Islet precursor cell (in vitro differentiated cells): ENCODE measurements at regions not wholly inside any gene's neighbourhood (a gene's known extent, or its start where the extent isn't known, plus 50 kb on each side); places are given as distances from the start of the nearest gene placed in this dataset.
A peak's percentile ranks its signal among the peaks of the same experiment; 100 is the strongest.

Source experiments
- DNase-seq: peaks from one replicate; pipeline ENCODE4 v3.0.0-alpha.2; 2018

GRCh38 chr5:5044247-5044840 is 95.8 kb upstream of the ADAMTS16 start:
- DNase-seq = no peak

GRCh38 chr5:5046680-5047502 is 93.2 kb upstream of the ADAMTS16 start:
- no peak for DNase-seq

GRCh38 chr5:5050801-5051200 is 89.3 kb upstream of the ADAMTS16 start:
- DNase-seq = no peak

- DNase-seq = no peak
Observed at GRCh38 chr5:5055712-5056111, 84.4 kb upstream of the ADAMTS16 start.

DNA sequence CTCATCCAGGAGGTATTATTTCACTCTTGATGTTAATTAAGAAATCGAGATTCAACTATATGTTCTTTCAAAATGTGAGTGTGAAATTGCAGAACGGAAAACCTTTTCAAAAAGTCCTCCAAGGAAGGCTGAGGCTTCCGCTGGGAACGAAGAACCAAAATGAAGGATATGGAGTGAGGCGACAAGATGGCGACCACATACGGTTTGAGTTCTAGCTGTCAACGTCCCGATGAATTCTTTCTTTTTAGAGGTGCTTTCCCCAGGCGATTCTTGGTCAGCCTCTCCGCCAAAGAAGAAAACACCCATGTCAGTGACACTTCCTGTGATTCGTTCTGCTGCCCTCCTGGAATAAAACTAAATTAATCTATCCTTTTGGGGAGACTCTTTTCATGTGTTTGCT is 78.3 kb upstream of the ADAMTS16 start:
- DNase-seq = no peak

DNA sequence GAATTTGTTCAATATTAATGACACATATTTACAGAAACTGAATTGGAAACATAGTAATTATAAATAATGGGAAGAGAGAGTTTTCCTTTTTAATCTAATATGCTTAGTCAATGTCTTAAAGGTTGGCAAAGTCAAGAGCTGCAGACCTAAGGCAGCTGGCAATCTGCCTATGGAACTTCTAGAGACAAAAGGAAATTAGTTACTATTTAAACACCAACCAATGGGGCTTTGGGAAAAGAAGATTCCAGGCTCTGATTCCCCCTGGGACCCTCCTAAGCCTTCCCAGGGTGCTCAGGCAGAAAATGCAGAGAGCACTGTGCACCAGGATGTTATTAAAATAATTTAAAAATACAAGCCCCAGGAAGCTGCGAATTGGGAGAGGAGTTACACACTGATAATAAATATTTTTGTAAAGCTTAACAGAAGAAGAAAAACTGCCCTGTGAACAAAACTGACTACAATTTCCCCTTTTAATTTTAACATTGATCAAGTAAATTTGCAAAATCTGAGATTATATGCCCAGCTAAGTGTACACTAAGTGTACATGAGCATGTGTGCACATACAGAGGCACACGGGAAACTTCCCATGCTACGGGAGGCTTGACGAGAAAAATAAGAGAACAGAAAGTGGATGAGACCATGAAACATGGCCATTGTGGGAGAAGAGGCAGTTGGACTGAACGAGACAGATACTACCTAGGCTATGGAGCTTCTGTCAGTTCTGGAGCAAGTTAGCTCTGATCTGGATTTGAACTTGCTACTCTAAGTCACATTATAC is 77.4 kb upstream of the ADAMTS16 start:
- DNase-seq = no peak

DNA sequence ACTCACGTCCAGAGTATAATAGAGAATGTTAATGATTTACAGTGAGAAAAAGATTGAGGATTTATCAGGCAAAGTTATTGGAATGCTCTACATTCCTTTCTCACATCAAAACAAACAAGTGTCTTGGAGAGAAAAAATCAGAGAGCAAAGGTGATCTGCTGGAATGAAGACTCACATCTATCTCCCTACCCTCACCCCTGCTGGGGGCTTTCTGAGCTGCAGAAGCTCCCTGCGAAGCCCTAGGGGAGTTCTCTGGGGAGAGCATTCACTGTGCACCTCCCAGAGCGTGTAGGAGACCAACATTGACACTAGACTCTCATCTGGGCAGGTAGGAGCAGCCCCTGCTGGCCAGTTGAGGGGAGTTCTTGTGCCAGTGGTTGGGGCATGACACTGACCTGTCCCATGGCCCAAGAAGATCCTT is 76.6 kb upstream of the ADAMTS16 start:
- peak; percentile 60 for DNase-seq

GRCh38 chr5:5065472-5065871 is 74.7 kb upstream of the ADAMTS16 start:
- DNase-seq = no peak

- peak; percentile 57 for DNase-seq
Observed at GRCh38 chr5:5066276-5067186, 73.6 kb upstream of the ADAMTS16 start.

DNA sequence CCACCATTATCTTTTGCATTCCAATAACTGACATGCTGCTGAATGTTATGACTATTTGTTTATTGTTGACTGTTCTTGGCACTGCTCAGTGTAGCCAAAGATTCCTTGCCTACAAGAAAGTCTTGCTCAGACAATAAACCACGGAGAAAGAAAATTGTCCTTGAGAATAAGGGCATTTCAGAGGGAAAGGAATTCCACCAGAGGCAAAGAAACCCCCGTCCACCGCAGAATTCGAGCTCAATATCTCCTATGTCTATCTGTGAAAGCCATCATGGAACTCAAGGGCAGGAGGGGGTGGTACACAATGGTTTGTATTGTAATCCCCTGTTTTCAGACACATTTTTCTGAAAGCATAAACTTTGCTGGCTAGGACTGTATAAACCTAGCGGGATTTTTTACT is 70.3 kb upstream of the ADAMTS16 start:
- no peak for DNase-seq

- no peak for DNase-seq
Observed at GRCh38 chr5:5071554-5071953, 68.6 kb upstream of the ADAMTS16 start.

DNA sequence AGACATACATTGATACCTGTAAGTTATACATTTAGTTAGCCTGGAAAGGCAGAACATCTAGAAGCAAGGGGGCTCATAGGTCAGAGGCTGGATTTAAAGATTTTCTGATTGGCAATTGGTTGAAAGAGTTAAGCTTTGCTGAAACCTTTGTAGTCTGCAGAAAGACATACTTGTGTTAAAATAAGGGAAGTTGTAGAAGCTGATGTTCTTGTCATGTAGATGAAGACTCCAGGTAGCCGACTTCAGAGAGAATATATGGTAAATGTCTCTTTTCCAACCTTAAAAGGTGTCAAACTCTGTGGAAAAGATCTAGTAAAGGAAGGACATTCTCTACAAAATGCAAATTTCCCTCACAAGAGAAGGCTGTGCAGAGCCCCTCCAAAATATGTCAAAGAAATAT is 62.9 kb upstream of the ADAMTS16 start:
- no peak for DNase-seq

DNA sequence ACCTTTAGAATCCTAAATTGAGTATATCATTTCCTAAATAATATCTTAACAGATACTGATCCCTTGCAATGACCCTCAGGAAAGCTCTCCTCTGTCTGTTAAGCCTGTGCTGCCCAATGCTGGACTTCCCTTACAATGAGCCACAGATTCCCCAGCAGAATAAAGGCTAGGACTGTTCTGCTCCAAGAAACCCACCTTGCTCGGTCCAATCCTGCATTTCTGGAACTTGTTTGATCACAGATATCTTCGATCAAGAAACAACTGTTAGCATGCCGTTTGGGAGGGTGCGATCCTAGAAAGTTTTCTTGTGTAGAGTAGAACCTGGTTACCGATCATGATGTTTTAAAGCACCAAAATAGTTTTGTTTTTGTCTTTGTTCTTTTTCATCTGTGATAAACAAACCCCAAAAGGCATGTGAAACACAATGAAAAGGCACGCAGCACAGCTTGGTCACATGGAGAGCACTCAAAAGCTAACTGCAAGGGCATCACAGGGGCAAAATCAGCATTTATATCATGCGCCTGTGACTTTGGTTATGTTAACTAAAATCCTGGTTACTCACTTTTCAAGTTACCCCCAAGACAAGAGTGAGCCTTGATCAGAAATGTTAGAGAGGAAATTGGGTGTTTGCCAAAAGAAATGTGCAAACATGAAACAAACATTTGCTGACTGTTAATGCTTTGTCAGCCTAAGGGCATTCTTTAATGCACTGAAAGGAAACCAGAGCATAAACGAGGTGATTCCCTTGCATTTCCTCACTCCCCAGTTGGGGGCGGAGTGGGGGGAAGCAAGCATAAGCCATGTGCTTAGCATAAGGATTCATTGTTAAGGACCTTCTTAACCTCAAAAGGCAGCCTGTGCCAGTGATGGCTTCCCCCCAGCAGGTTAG is 61.9 kb upstream of the ADAMTS16 start:
- DNase-seq = no peak

GRCh38 chr5:5079876-5080275 is 60.3 kb upstream of the ADAMTS16 start:
- DNase-seq = no peak

DNA sequence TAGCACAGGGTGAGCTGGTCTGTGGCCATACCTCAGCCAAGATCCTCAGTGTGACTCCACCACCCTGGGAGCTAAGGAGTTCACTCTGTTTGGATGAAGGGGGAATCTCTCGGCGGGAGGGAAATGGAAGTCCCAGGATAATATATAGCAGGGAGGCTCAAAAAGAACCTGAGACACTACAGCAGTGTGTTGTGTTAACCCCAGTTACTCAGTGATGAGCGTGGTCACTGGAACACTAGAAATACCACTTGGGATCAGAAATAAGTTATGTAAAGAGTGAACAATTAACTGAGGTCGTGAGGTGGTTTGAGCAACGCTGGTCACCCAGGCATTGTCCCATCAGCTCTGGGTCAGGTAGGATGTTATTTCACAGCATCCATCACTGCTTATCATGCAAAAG is 59.3 kb upstream of the ADAMTS16 start:
- DNase-seq = no peak

DNA sequence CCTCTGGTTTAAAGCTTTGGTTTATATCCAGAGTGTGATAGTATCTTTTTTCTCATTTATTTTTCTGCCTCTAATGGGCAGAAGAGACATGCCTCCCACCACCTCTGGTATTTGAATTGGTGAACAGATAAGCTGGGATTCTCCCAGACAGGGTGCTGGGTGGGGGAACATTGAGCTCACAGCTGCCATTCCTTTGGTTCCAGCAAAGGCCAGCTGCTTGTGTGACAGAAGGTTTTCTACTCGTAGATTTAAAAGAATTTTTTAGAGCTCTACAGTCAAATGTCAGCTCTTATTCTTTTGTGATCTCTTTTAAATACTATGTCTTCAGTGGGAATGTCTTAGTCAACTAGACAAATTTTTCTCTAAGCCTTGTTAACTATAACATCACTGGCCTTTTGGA is 54.7 kb upstream of the ADAMTS16 start:
- no peak for DNase-seq

DNA sequence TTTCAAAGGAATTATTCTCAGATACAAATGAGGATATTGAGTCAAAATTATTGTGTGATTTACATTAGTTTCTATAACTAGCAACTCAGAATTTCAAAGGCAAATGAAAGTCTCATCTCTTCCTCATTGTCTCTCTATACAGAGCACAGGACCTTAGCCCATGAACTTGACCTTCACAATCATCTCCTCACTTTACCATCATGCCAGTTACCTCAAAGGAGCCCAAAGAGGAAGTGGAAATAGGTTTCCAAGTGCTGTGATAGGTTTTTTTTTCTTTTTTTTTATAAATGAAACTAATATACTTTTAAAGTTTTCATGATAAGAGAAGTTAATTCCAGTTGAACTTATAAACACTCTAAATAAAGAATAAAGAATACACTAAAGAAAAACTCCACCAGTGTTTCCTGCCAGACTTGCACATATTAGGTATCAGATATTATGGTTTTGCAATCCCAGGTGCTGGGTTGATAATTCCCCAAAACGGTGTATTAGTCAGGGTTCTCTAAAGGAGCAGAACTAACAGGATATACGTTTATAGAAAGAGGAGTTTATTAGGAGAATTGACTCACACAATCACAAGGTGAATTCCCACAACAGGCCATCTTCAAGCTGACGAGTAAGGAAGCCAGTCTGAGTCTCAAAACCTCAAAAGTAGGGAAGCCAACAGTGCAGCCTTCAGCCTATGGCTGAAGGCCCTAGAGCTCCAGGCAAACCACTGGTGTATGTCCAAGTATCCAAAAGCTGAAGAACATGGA is 50.1 kb upstream of the ADAMTS16 start:
- DNase-seq = no peak
